HG03432 (cell line): ENCODE measurements at regions not wholly inside any gene's neighbourhood (a gene's known extent, or its start where the extent isn't known, plus 50 kb on each side); places are given as distances from the start of the nearest gene placed in this dataset.

Experiments used
- ATAC-seq: cut with Tn5 transposase; IDR thresholded peaks from one replicate; pipeline ENCODE4 v1.9.1; 2021; ENCODE audit warnings: mild to moderate bottlenecking, moderate library complexity; ENCODE audit not compliant: unreplicated experiment

DNA sequence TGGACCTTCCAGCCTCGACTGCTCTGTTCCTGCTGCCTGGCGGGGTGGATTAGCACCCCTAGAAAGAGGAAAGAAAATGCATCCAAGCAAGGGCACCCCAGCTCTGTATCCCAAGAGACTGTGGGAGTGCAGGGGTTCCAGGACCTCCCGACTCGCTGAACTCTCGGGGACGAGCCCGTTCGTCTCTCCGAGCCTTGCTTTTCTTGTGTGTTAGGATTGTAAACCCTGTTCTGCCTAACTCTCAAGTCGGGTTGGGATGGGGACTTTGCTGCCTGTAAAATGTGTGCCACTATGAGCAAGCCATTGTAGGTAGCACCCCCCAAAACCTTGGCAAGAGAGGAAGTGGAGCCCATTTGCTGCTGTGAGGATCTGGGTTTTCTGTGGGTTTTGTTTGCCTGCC, 73.2 kb upstream of the VRK1 start:
- no peak for ATAC-seq

DNA sequence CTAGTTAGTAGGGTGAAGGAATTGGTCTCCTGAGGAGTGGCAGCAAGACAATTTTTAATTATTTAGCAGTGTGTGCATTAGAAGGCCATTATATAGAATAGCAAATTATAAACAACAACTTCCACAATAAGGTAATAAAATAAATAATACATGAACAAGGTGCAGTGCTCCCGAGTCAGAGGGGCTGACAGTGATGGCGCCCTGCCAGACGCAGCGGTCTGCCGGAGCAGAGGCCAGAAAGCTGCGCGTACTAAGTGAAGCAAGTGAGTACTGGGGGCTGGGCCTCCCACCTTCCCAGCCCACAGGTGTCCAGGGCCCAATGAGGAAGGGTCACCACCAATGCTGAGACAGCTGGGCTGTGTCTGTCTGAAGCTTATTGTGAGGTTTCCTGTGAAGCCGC, 72.0 kb upstream of the VRK1 start:
- ATAC-seq, result no peak

DNA sequence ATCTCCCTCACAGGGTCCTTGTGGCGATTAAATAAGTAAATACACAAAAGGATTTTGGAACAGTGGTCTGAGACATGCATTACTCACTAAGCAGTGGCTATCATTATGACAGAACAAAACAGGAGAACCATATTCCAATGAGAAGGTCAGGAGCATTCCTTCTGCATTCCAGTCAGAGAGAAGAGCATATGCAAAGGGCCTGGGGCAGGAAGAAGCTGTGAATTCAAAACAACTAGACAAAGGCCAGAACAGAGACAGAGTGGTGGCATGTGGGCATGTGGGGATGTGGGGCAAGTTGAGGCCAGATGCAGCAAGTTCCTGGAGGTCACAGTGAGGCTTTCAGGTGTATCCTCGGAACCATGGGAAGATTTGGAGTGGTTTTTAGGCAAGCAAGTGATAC, 70.1 kb upstream of the VRK1 start:
- ATAC-seq, result no peak

DNA sequence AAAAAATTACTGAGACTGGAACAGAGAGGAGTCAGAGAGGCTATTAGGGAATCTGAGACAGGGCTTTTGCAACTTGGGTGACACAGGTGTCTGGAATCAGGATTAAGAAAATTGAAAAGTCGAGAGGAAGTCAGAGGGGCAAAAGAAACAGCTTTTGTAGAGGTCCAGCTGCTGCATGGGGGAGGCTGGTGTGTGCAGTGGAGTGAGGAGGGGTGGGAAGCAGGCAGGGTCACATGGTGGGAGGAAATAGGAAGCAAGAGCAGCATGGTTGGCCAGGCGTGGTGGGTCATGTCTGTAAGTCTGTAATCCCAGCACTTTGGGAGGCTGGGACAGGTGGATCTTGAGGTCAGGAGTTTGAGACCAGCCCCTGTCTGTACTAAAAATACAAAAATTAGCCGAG, 69.7 kb upstream of the VRK1 start:
- ATAC-seq, result no peak

DNA sequence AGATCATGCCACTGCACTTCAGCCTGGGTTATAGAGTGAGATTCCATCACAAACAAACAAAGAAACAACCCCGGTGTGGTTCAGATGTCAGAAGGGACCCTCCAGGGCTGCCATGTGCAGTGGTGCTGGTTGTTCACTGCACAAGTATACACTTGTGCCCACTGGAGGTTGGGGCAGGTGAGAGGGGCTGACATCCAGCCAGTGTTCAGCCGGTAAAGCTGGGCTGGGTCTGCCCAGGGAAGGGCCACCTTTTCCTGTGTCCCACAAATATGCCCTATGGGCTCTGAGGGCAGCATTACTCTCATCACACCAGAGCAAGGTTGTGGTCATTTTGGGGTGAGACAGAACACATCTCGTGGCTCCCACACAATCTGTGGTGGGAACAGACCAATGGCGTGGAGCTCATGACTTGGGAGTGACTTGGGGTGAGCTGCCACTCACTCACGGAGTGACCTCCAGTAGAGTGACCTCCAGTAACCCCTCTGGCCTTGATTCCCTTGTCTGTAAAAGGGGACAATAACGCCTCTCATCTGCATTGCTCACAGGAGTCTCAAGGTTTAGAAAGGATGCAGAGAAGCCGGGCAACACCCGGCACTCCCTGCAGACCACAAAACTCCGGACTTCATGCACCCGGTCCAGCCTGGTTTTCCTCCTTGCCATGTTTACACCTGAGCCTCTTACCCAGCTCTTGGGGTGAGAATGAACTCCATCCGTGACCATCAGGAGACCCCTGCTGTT, 69.0 kb upstream of the VRK1 start:
- ATAC-seq, result no peak

DNA sequence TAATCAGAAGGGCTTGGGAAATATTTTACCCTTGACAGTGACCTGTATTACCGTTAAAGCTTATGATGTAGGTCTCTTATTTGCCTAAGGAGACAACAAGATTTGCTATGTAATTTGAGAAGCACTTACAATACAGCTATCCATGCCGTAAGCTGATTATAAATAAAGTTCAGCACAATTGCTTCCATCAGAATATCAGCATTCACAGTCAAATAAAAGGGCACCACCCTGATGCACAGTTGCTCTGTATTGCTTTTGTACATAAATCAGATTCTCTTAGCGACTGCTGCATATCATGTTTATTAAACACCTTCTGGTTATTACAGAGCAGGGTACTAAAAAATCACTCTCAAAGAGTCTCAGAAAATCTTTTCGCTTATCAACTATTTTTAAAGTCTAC, 67.3 kb upstream of the VRK1 start:
- no peak for ATAC-seq

DNA sequence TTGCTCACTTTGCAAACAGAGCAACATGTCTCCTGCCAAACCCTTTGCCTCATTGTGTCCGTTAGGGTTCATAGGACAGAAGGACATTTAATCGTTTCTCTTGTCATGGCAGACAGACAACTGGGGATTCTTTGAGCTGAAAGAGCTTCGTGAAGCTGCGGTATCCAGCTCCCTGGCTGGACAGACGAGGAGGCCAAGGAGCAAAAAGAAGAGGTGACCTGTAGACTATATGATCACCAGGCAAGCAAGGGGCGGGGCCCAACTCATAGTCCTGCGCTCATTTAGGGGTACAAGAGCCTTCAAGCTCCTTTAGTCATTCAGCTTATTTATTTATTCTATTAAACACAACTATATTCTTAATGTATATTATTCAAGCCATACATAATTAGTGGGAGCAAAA, 66.8 kb upstream of the VRK1 start:
- ATAC-seq, result no peak

DNA sequence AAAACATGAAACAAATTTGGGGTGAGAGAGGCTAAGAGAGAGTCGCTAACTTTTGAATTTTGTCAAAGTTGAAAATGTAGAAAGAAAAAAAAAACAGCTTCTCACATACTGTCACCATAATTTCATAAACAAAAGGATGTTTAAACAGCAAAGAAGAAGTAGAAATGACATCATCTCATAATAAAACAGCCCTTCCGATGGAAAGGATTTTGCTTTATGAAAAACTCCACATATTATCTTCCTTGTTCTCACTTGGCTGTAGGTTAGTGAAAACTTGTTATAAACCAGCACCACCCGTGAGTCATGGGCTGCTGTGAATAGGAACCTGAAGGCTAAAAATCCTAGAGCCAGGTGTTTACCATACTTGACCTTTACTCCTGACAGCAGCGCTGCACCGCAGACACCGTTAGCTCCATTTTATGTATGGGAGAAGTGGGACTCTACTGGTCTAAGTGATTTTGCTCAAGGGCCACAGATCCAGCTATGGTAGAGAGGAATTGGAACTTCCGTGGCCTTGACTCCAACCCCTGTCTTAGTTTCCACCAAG, 63.0 kb upstream of the VRK1 start:
- ATAC-seq, result no peak

DNA sequence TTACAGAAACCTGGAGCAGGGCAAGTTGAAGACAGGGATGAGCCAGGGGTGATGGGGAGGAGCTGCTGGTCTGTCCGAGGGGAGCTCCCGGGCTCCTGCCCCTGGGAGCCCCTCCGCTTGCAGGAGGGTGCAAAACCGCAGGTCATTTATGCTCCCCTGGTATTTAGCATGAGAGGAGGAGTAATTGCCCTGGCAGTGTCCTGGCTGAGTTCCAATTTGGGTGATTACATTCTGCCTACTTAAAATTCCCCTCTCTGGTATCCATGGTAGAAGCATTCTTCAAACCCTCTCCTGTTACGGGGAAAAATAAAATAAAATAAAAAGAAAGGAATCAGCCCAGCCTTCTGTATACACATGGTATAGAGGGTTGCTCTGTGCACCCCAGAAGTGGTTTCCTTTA, 61.7 kb upstream of the VRK1 start:
- no peak for ATAC-seq

DNA sequence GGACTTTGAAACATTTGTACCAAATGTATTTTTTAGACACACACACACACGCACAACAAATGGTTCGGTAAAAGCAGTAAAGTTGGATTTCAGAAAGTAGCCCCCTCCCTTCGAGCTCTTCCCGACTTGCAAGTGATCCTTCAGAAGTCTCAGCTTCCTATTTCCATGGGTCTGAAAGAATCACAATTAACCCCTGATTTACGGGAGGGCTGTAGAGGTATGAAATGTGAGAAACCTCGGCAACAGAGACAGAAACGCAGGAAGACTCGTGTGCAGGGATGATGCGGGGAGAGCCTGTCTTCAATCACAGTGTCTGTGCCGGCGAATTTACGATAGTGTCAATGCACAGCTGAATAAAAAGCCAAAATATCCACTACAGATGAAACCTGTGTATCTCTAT, 60.7 kb upstream of the VRK1 start:
- no peak for ATAC-seq

DNA sequence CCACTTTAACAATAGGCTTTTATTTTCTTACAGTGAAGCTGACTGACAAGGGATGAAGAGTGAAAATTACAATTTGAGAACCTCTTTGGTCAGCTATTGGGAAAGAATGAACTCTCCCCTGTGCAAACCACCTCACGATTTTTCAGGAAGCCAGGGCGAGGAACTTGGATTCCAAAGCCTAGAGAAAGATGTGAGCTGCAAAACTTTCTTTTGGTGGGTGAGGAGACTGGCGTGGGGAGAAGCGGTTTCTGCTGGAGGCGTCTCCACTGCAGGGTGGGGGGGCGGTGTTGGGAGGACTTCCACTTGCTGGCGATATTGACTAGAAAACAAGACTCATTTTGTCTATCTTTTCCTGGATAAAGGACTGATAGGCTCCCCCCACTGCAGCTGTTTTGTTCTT, 59.3 kb upstream of the VRK1 start:
- ATAC-seq, result no peak

DNA sequence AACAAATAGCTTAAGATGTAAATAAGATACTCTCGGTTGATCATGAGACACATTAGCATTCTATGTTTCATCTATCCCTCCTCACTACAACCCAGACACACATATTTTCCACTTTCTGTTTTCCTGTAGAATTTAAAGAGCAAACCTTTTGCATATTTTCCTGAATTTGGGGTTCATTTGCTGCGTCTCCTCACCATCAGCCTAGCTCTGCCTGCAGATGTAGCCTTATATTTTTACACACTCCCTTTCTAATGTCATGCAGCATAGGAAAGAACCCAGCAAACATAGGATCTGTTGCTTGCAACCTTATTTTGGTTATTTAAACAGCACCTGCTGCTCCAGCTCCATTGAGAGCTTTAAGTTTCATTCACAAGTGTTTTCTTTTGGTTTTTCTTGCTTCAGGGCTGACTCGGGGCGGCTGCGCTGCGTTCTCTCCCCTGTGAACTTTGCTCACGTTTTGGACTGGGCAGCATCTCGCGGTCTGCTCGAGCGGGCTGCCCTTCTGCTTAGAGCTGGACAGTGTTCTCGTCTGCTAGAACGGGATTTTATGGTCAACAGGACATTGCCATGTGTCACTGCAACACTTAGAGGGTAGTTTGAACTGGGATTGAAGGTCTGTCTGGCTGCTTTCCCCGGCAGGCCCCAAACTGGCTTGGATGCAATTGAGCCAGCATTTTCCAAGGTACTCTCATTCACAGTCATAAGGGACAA, 57.8 kb upstream of the VRK1 start:
- ATAC-seq, result no peak

DNA sequence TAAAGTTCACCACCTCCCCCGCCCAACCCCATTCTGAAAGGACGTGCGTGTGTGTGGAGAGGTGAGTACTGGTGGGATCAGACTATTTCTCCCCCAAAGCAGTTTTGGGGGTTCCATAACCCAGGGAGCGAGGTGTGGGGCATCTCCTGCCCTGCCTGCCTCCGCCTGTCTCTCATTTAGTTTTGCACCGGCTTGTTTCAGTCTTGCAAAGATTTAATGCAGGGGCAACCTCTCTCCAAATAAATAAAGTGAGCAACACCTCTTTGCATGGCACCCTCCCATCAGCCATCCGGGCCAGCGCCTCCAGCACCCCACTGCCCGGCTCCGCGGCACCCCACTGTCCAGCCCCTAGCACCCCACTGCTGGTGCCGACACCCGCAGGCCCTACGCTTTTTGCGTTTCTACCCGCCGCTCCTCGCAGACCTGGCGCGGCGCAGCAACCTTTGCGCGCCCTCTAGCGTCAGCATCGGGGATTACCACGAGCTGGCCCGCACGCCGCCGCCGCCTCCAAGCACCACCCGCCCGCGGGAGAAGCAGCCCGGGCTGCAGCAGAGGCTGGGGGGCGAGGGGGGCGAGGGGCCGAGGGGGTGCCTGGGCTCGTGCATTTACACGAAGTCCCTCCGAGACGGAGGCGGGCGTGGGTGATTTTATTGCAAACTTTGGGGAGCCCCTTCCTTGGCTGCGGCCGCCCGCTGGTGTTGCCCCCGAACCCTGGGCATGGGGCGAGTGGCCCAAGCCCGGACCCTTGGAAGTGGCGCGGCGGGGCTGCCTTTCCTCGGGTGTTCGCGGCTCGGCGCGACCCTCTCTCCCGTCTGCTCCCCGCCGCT, 55.8 kb upstream of the VRK1 start:
- ATAC-seq, result peak; percentile 91

DNA sequence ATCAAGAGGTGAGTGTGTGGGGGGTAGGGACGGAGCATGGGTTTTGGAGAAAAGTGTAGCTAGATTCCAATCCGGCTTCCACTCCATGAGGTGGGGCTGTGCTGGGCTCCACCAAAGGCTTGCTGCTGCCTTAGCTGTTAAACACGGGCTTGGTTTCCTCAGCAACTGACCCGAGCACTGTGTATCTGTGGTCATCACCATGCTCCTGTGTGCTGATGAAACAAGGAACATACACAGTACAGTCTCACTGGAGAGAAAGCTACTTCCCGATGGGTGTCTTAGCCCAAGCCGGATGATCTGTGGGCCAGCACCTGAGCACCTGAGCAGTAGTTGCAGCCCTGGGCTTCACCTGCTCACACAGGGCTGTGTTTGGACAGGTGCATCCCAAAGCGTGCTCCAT, 52.9 kb upstream of the VRK1 start:
- no peak for ATAC-seq

DNA sequence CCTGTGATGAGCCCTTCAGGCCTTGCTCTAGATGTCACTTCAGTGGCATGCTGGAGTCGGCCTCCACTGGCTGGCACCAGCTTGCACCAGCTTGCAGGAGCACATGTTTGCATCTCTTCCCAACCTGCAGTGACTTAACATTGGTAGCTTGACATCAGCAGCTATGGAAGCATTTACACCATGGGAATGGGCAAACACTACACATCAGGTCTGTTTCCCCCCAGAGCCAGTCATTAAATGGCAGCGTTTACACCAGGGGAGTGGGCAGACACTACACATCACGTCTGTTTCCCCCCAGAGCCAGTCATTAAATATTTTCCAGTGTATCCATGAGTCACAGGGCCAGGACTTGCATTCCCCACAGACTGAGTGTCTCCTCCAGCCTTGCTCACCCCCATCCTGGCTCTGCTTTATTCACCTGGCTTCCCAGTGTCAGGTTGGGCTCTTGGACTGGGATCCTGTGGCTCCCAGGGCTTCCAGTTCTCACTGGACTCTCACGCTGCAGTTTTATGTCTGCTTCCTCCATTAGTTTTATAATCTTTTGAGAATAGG, 51.6 kb upstream of the VRK1 start:
- no peak for ATAC-seq

DNA sequence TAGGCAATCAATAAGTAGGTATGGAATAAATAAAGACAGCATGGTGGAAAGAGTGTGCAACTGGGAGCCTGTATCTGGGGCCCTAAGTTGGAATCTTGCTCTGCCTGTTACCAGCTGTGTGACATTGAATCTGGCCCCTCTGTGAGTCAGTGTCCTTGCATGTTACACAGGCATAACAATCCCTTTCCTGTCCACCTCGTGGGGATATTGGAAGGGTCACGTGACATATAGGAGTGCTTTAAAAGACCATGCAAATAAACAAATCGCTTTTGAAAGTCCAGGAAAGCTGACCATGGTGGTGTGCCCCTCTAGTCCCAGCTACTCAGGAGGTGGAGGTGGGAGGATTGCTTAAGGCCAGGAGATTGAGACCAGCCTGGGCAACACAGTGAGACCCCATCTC, 51.1 kb upstream of the VRK1 start:
- ATAC-seq, result no peak

DNA sequence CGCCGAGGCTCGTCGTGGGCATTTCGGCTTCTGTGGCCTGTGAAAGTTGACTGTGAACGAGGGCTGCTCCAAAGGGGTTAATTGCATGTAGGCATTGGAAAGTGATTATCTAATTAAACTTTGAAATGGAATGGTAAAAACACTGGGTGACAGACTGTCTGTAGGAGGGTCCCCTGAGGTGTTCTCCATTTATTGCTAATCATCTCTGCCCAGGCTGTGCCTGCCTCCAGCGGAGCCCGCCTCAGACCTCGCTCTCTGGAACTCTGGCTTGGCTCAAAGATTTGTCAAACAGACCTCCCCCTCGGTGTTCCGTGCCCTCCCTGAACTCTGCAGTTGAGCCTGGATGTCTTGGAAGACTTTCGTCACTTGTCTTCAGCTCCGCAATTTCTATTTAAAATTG, 50.2 kb upstream of the VRK1 start:
- ATAC-seq, result no peak
